OCI-LY7 (cell line): ENCODE measurements at regions not wholly inside any gene's neighbourhood (a gene's known extent, or its start where the extent isn't known, plus 50 kb on each side); places are given as distances from the start of the nearest gene placed in this dataset.

Source experiments
- EZH2phosphoT487 ChIP-seq: fragments of 200-600 bp; sonication (generic); IDR thresholded peaks from 2 replicates; pipeline ENCODE4 v1.6.1; 2018; ENCODE audit warnings: low read depth, borderline replicate concordance, mild to moderate bottlenecking, mixed run types, antibody characterized with exemption, low read length, moderate library complexity, mixed read lengths
- TF ChIP-seq, protein P1 (sequence below): fragments of 200-600 bp; sonication (generic); conservative IDR thresholded peaks from 2 replicates; pipeline ENCODE4 v1.5.1; 2014; ENCODE audit warnings: mild to moderate bottlenecking, antibody characterized with exemption, low read length, moderate library complexity, mixed read lengths

GRCh38 chr13:50250401-50250800 is 235.2 kb downstream of the KCNRG start:
- TF ChIP-seq, protein P1, sequence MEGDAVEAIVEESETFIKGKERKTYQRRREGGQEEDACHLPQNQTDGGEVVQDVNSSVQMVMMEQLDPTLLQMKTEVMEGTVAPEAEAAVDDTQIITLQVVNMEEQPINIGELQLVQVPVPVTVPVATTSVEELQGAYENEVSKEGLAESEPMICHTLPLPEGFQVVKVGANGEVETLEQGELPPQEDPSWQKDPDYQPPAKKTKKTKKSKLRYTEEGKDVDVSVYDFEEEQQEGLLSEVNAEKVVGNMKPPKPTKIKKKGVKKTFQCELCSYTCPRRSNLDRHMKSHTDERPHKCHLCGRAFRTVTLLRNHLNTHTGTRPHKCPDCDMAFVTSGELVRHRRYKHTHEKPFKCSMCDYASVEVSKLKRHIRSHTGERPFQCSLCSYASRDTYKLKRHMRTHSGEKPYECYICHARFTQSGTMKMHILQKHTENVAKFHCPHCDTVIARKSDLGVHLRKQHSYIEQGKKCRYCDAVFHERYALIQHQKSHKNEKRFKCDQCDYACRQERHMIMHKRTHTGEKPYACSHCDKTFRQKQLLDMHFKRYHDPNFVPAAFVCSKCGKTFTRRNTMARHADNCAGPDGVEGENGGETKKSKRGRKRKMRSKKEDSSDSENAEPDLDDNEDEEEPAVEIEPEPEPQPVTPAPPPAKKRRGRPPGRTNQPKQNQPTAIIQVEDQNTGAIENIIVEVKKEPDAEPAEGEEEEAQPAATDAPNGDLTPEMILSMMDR: no peak
- TF ChIP-seq EZH2phosphoT487: no peak
